HG03354 (cell line): ENCODE measurements at regions not wholly inside any gene's neighbourhood (a gene's known extent, or its start where the extent isn't known, plus 50 kb on each side); places are given as distances from the start of the nearest gene placed in this dataset.

Experiments
- ATAC-seq: cut with Tn5 transposase; IDR thresholded peaks from one replicate; pipeline ENCODE4 v1.9.1; 2021; ENCODE audit warnings: mild to moderate bottlenecking; ENCODE audit not compliant: unreplicated experiment, poor library complexity, severe bottlenecking

GRCh38 chr17:72432143-72432621 lies 311.4 kb downstream of the SOX9 start:
- ATAC-seq, result no peak

GRCh38 chr17:72432881-72433280 lies 312.1 kb downstream of the SOX9 start:
- no peak for ATAC-seq

- ATAC-seq, result no peak
Measured at GRCh38 chr17:72433797-72434196, 313.0 kb downstream of the SOX9 start.

- ATAC-seq, result no peak
Measured at GRCh38 chr17:72434581-72434980, 313.8 kb downstream of the SOX9 start.

GRCh38 chr17:72434991-72435618 lies 314.3 kb downstream of the SOX9 start:
- ATAC-seq, result no peak

- no peak for ATAC-seq
Measured at GRCh38 chr17:72438783-72439182, 318.0 kb downstream of the SOX9 start.

GRCh38 chr17:72439893-72440502 lies 319.2 kb downstream of the SOX9 start:
- no peak for ATAC-seq

GRCh38 chr17:72440961-72441360 lies 320.1 kb downstream of the SOX9 start:
- no peak for ATAC-seq

GRCh38 chr17:72441909-72442308 lies 321.1 kb downstream of the SOX9 start:
- no peak for ATAC-seq

GRCh38 chr17:72444517-72445054 lies 323.8 kb downstream of the SOX9 start:
- ATAC-seq, result no peak

GRCh38 chr17:72445055-72445991 lies 324.5 kb downstream of the SOX9 start:
- ATAC-seq, result no peak

- ATAC-seq, result no peak
Measured at GRCh38 chr17:72446118-72446517, 325.3 kb downstream of the SOX9 start.

- no peak for ATAC-seq
Measured at GRCh38 chr17:72446525-72447250, 325.9 kb downstream of the SOX9 start.

- ATAC-seq, result no peak
Measured at GRCh38 chr17:72447251-72447640, 326.4 kb downstream of the SOX9 start.

GRCh38 chr17:72448019-72448418 lies 327.2 kb downstream of the SOX9 start:
- ATAC-seq, result no peak

- peak; percentile 50 for ATAC-seq
Measured at GRCh38 chr17:72452286-72453173, 331.7 kb downstream of the SOX9 start.

- ATAC-seq, result no peak
Measured at GRCh38 chr17:72454342-72454741, 333.5 kb downstream of the SOX9 start.

GRCh38 chr17:72455562-72455961 lies 334.7 kb downstream of the SOX9 start:
- ATAC-seq, result no peak

GRCh38 chr17:72456075-72456474 lies 335.3 kb downstream of the SOX9 start:
- ATAC-seq, result no peak
